Testis (tissue), 2 donors: ENCODE measurements at regions not wholly inside any gene's neighbourhood (a gene's known extent, or its start where the extent isn't known, plus 50 kb on each side); places are given as distances from the start of the nearest gene placed in this dataset.
A peak's percentile ranks its signal among the peaks of the same experiment; 100 is the strongest.

Experiments used
- DNase-seq: peaks from one replicate; pipeline ENCODE4 v3.0.0-alpha.2; 2019
- H3K27ac ChIP-seq, 2 donors: fragments of 200-600 bp; sonication (generic); one replicate each; pipeline ENCODE4 v1.5.1; 2019
- H3K27me3 ChIP-seq: fragments of 200-600 bp; sonication (generic); one replicate; pipeline ENCODE4 v1.5.1; 2019
- H3K36me3 ChIP-seq: fragments of 200-600 bp; sonication (generic); one replicate; pipeline ENCODE4 v1.5.1; 2017; ENCODE audit warnings: low read depth; ENCODE audit errors: missing control alignments
- H3K4me1 ChIP-seq: fragments of 200-600 bp; sonication (generic); one replicate; pipeline ENCODE4 v1.5.1; 2019
- H3K4me3 ChIP-seq, 2 donors: fragments of 200-600 bp; sonication (generic); one replicate each; pipeline ENCODE4 v1.5.1; 2017 to 2019
- H3K9me3 ChIP-seq: fragments of 200-600 bp; sonication (generic); one replicate; pipeline ENCODE4 v1.5.1; 2017
- POLR2A ChIP-seq: fragments of 450-650 bp; IDR thresholded peaks from one replicate; pipeline ENCODE4 v1.6.1; 2017; ENCODE audit warnings: antibody characterized with exemption, mild to moderate bottlenecking, moderate library complexity
- WGBS, 2 donors: methylation state at CpG; one replicate each; pipeline ENCODE4 v1.1.5; 2018; 5-methylcytosine and 5-hydroxymethylcytosine counted together
- intact Hi-C: fragments of 100-400 bp; cut with DNase I; formaldehyde crosslinking; loops from one replicate; pipeline ENCODE4 v1.15.1; 2023; ENCODE audit warnings: low total_unique reads
- TF ChIP-seq, protein P1 (sequence below), 3 experiments: fragments of 450-650 bp in 2 of 3; fragments of 200-600 bp in 1 of 3; sonication (generic) in 1 of 3; IDR thresholded peaks; one replicate each; pipeline ENCODE4 v1.5.1; 2016 to 2019; ENCODE audit warnings: antibody characterized with exemption in 3 of 3, mild to moderate bottlenecking in 2 of 3, moderate library complexity in 1 of 3

- Histone ChIP-seq H3K27me3 (no peaks in the 10 kb centered on the region), H3K4me3 (no peak overlapping the region), H3K27ac (no peak overlapping the region), H3K36me3 (no peaks in the 10 kb centered on the region), H3K4me1 (no peaks in the 10 kb centered on the region), H3K9me3 (no peaks in the 10 kb centered on the region)
- 88 to 89% methylated on average over 2 of the region's 2 CpGs for WGBS, 2 donors
- intact Hi-C loops: loop anchor here (10.0 kb wide), 1 partner anchor 527 kb away; no protein-coding TSS in a partner anchor
- no peak for DNase-seq
- TF ChIP-seq, protein P1, sequence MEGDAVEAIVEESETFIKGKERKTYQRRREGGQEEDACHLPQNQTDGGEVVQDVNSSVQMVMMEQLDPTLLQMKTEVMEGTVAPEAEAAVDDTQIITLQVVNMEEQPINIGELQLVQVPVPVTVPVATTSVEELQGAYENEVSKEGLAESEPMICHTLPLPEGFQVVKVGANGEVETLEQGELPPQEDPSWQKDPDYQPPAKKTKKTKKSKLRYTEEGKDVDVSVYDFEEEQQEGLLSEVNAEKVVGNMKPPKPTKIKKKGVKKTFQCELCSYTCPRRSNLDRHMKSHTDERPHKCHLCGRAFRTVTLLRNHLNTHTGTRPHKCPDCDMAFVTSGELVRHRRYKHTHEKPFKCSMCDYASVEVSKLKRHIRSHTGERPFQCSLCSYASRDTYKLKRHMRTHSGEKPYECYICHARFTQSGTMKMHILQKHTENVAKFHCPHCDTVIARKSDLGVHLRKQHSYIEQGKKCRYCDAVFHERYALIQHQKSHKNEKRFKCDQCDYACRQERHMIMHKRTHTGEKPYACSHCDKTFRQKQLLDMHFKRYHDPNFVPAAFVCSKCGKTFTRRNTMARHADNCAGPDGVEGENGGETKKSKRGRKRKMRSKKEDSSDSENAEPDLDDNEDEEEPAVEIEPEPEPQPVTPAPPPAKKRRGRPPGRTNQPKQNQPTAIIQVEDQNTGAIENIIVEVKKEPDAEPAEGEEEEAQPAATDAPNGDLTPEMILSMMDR (IDR thresholded peaks at IDR 0.05): no peak
- TF ChIP-seq POLR2A: no peak
Measured at GRCh38 chrX:13507893-13508292, 61.5 kb upstream of the EGFL6 start.

- H3K9me3 ChIP-seq: no peaks in the 10 kb centered on the region
- intact Hi-C loops: loop anchor here (10.0 kb wide), 1 partner anchor 528 kb away; no protein-coding TSS in a partner anchor
- H3K27ac ChIP-seq: no peak overlapping the region
- H3K36me3 ChIP-seq: no peaks in the 10 kb centered on the region
- no peak overlapping the region for H3K4me3 ChIP-seq
- peak; percentile 22 for DNase-seq
- WGBS, 2 donors: 3 to 11% methylated on average over 5 of the region's 5 CpGs
- no peaks in the 10 kb centered on the region for H3K4me1 ChIP-seq
- TF ChIP-seq, protein P1 (IDR thresholded peaks at IDR 0.05): peak; percentile 63 to 77 (median 70)
- TF ChIP-seq POLR2A: no peak
- H3K27me3 ChIP-seq: no peaks in the 10 kb centered on the region
Measured at GRCh38 chrX:13506574-13506973, 62.8 kb upstream of the EGFL6 start.

DNA sequence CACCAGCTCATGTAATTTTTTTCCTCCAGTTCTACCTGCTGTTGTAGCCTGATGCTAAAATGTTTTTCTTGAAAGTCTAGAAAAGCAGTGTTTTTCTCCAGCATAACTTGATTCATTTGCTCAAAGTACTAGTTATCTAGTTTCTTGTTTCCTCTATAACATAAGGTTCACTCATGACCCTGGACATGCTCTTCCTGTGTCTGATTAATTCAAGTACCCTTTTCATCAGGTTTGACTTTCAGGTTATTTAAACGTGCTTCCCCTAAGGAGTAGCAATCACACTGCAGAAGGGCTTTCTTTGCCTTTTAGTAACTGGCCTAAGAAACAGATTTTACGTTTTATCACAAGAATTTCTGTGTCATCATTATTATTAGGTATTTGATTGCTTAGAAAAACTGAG is 66.8 kb upstream of the EGFL6 start:
- TF ChIP-seq, protein P1 (IDR thresholded peaks at IDR 0.05): no peak
- Histone ChIP-seq H3K27ac (no peak overlapping the region), H3K27me3 (no peaks in the 10 kb centered on the region), H3K36me3 (no peaks in the 10 kb centered on the region), H3K4me3 (no peak overlapping the region), H3K9me3 (no peaks in the 10 kb centered on the region), H3K4me1 (no peaks in the 10 kb centered on the region)
- 42 to 60% methylated on average over 2 of the region's 2 CpGs for WGBS, 2 donors
- DNase-seq: no peak
- intact Hi-C loops: loop anchor here (10.0 kb wide), 1 partner anchor 532 kb away; no protein-coding TSS in a partner anchor

DNA sequence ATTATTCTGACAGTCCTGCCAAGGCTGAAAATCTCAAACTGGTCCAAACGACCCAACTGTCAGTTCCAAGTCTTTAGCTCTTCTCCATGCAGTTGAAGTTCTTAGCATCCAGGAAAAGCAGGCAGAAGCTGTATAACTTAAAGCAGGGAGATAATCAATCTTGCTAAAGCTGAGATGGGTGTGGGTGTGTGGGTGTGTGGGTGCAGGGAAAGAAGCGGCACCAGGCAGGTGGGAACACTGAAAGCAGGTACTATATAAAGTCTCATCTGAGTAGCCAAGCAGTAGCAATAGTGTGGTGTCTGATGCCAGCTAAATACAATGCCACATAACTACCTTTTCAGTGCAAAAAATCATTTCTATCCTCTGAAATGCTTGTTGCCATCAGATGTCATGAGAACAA is 69.7 kb upstream of the EGFL6 start:
- 57 to 80% methylated on average over 2 of the region's 2 CpGs for WGBS, 2 donors
- no peak for TF ChIP-seq POLR2A
- TF ChIP-seq, protein P1 (IDR thresholded peaks at IDR 0.05): no peak
- no peaks in the 10 kb centered on the region for H3K27me3 ChIP-seq
- intact Hi-C loops: loop anchor here (10.0 kb wide), 1 partner anchor 535 kb away; no protein-coding TSS in a partner anchor
- no peak overlapping the region for H3K27ac ChIP-seq
- H3K4me1 ChIP-seq: no peaks in the 10 kb centered on the region
- no peak overlapping the region for H3K4me3 ChIP-seq
- no peak for DNase-seq
- H3K36me3 ChIP-seq: no peaks in the 10 kb centered on the region
- no peaks in the 10 kb centered on the region for H3K9me3 ChIP-seq

DNA sequence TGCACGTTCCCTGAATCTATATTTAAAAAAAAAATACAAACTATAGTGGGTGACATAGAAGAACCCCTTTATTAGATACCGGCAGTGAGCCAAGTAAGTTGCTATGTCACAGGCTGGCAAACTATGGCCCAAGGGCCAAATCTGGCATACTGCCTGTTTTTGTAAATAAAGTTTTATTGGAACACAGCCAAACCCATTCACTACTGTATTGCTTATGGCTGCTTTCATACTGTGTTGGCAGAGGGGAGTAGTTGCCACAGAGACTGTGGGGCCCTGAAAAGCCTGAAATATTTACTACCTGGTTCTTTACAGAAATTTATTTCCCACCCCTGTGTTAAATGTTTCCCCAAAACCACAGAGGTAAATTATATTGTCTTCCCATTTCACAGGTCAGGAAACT is 71.2 kb upstream of the EGFL6 start:
- Histone ChIP-seq H3K4me3 (no peak overlapping the region), H3K4me1 (no peaks in the 10 kb centered on the region), H3K27ac (no peak overlapping the region), H3K36me3 (no peaks in the 10 kb centered on the region), H3K27me3 (no peaks in the 10 kb centered on the region), H3K9me3 (no peaks in the 10 kb centered on the region)
- DNase-seq: no peak
- intact Hi-C loops: no loop called here
- no peak for TF ChIP-seq POLR2A
- TF ChIP-seq, protein P1 (IDR thresholded peaks at IDR 0.05): no peak
- 79 to 96% methylated on average over 2 of the region's 2 CpGs for WGBS, 2 donors
